Lung (tissue), 11 donors: ENCODE measurements at regions not wholly inside any gene's neighbourhood (a gene's known extent, or its start where the extent isn't known, plus 50 kb on each side); places are given as distances from the start of the nearest gene placed in this dataset.

Experiments used
- ATAC-seq: fragments of 200-7000 bp; cut with Tn5 transposase; one replicate; pipeline ENCODE4 v1.9.1; 2020; ENCODE audit warnings: moderate number of reproducible peaks; ENCODE audit not compliant: insufficient read depth, low FRiP score
- DNase-seq, 3 donors: peaks; one replicate each; pipeline ENCODE4 v3.0.0-alpha.2; 2013 to 2017
- H3K27ac ChIP-seq, 2 donors: one replicate each; pipeline ENCODE4 v1.5.1; 2013; ENCODE audit warnings: mild to moderate bottlenecking in 2 of 2, moderate library complexity in 2 of 2, control low read depth in 1 of 2, inconsistent platforms in 1 of 2, low read depth in 1 of 2, low read length in 1 of 2
- H3K27me3 ChIP-seq, 3 donors: one replicate each; pipeline ENCODE4 v1.5.1; 2013; ENCODE audit warnings: low read length in 2 of 3; ENCODE audit not compliant: control insufficient read depth in 3 of 3, insufficient read depth in 3 of 3
- H3K36me3 ChIP-seq, 4 donors: one replicate each; pipeline ENCODE4 v1.5.1; 2013; ENCODE audit warnings: low read length in 4 of 4, mild to moderate bottlenecking in 1 of 4, moderate library complexity in 1 of 4; ENCODE audit not compliant: control insufficient read depth in 4 of 4, insufficient read depth in 4 of 4
- H3K4me1 ChIP-seq, 5 donors: one replicate each; pipeline ENCODE4 v1.5.1; 2013; ENCODE audit warnings: low read length in 5 of 5, mild to moderate bottlenecking in 2 of 5, moderate library complexity in 1 of 5; ENCODE audit not compliant: control insufficient read depth in 5 of 5, insufficient read depth in 5 of 5
- H3K4me3 ChIP-seq: one replicate; pipeline ENCODE4 v1.5.1; 2013; ENCODE audit warnings: mild to moderate bottlenecking, control low read depth, moderate library complexity
- H3K9ac ChIP-seq, 2 donors: one replicate each; pipeline ENCODE4 v1.5.1; 2013; ENCODE audit warnings: low read length in 2 of 2, control low read depth in 1 of 2; ENCODE audit not compliant: insufficient read depth in 1 of 2
- H3K9me3 ChIP-seq, 4 donors: one replicate each; pipeline ENCODE4 v1.5.1; 2013; ENCODE audit warnings: low read length in 3 of 4, mild to moderate bottlenecking in 1 of 4, moderate library complexity in 1 of 4; ENCODE audit not compliant: control insufficient read depth in 4 of 4, insufficient read depth in 3 of 4
- WGBS, 2 donors: extraction: QIAGEN DNeasy Blood & Tissue Kit; methylation state at CpG; one replicate each; pipeline ENCODE4 v1.1.7; 2013; 5-methylcytosine and 5-hydroxymethylcytosine counted together
- TF ChIP-seq, protein P1 (sequence below): IDR thresholded peaks from 2 replicates; pipeline ENCODE4 v1.5.1; 2012; ENCODE audit warnings: mild to moderate bottlenecking; ENCODE audit errors: control extremely low read depth, extremely low read depth
- donor health status: control.
- donor health status: control.
- donor health status: Bipolar disorder and iron deficiency.
- donor health status: healthy.
- donor health status: DM: yes; HTN: yes; CAD: no.

DNA sequence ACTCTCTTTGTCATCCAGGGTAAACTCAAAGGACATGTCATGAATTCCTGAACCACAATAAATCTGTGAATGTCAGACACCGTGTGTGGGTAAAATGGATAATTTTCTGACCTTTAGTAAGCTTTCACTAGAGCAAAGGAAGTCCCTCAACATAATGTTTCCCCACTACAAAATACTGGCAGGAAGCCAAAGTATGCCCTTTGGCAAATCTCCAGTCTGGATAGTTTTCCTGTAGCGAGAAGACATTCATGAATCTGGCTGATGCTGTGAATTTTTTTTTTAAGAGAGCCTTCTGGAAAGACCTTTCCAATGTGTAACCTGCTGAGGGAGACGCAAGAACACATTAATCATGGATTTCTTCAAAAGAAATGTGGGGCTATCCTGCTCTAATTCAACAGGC lies 389.6 kb upstream of the DDHD1 start:
- Histone ChIP-seq H3K36me3 (no peaks in the 10 kb centered on the region), H3K4me3 (no peak overlapping the region), H3K4me1 (peaks cover 0 to 45% (median 14%) of the 10 kb centered on the region in 5 donors), H3K27me3 (no peaks in the 10 kb centered on the region), H3K9me3 (no peaks in the 10 kb centered on the region), H3K9ac (no peak overlapping the region), H3K27ac (no peak overlapping the region)
- ATAC-seq (no peak), DNase-seq (peak; percentile 88 to 93 (median 89))
- WGBS, 2 donors = 31 to 36% methylated on average over 3 of the region's 3 CpGs
- TF ChIP-seq, protein P1, sequence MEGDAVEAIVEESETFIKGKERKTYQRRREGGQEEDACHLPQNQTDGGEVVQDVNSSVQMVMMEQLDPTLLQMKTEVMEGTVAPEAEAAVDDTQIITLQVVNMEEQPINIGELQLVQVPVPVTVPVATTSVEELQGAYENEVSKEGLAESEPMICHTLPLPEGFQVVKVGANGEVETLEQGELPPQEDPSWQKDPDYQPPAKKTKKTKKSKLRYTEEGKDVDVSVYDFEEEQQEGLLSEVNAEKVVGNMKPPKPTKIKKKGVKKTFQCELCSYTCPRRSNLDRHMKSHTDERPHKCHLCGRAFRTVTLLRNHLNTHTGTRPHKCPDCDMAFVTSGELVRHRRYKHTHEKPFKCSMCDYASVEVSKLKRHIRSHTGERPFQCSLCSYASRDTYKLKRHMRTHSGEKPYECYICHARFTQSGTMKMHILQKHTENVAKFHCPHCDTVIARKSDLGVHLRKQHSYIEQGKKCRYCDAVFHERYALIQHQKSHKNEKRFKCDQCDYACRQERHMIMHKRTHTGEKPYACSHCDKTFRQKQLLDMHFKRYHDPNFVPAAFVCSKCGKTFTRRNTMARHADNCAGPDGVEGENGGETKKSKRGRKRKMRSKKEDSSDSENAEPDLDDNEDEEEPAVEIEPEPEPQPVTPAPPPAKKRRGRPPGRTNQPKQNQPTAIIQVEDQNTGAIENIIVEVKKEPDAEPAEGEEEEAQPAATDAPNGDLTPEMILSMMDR = no peak

GRCh38 chr14:53541411-53541810 lies 388.3 kb upstream of the DDHD1 start:
- Histone ChIP-seq H3K9me3 (no peaks in the 10 kb centered on the region), H3K4me3 (no peak overlapping the region), H3K36me3 (no peaks in the 10 kb centered on the region), H3K4me1 (peaks cover 0 to 53% (median 14%) of the 10 kb centered on the region in 5 donors), H3K9ac (no peak overlapping the region), H3K27me3 (no peaks in the 10 kb centered on the region), H3K27ac (no peak overlapping the region)
- DNase-seq (no peak), ATAC-seq (no peak)
- TF ChIP-seq, protein P1 = no peak

DNA sequence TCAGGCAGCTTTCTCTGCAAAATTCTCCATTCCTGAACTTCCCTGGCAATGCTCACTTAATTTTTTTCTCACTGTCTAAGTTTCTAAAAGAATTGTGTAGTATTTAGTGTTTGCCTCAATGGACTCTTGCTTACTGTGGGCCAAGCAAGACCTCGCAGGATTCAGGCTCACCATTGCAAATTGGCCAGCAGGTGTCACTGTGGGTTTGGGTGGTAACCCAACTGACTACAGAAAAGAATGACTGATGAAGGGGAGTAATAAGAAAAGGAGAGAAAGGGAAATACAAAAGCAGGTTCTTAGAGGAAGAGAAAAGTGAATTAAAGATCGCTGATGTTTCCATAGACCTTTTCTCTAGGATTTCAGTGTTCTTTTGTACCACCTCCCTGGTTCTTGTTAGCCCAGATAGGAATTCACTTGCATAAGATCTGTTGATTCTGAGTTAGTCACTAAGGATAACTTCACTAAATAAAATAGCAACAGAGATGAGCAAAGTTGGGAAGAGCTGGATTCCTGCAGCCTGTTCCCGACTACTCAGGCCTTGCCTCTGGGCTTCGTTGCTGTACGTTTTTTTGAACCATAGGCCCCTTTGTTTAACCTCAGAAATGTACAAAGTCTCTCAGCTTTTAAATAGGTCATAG lies 386.5 kb upstream of the DDHD1 start:
- Histone ChIP-seq H3K27ac (no peak overlapping the region), H3K4me1 (peaks cover 0 to 50% (median 14%) of the 10 kb centered on the region in 5 donors), H3K9ac (no peak overlapping the region), H3K4me3 (no peak overlapping the region), H3K9me3 (no peaks in the 10 kb centered on the region), H3K36me3 (no peaks in the 10 kb centered on the region), H3K27me3 (no peaks in the 10 kb centered on the region)
- DNase-seq = peak; percentile 89 to 94 (median 93)
- ATAC-seq = peak; percentile 64
- WGBS, 2 donors = 35 to 44% methylated on average over 5 of the region's 5 CpGs
- TF ChIP-seq, protein P1 = peak; percentile 64
